GM12801 (cell line): ENCODE measurements at regions not wholly inside any gene's neighbourhood (a gene's known extent, or its start where the extent isn't known, plus 50 kb on each side); places are given as distances from the start of the nearest gene placed in this dataset.

Source experiments
- TF ChIP-seq, protein P1 (sequence below): IDR thresholded peaks from one replicate; pipeline ENCODE4 v1.5.1; 2011; ENCODE audit warnings: control low read depth; ENCODE audit not compliant: insufficient read length; ENCODE audit errors: extremely low read depth

DNA sequence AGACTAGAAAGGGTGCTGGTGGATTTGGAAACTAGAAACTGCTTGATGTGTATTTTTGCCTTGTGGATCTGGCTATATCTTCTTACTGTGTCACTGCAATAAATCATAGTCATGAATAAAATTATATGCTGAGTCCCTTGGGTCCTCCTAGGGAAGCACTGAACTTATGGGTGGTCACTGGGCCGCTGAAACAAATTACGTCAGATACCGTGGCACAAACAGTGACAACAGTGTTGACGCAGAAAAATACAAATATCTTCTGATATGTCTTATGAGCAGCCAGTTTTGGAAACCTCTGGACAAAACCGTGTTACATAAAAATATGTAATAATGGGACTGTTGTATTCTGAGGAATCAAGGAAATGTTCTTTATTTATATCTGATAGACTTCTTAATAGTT, 260.1 kb upstream of the SORCS1 start:
- TF ChIP-seq, protein P1, sequence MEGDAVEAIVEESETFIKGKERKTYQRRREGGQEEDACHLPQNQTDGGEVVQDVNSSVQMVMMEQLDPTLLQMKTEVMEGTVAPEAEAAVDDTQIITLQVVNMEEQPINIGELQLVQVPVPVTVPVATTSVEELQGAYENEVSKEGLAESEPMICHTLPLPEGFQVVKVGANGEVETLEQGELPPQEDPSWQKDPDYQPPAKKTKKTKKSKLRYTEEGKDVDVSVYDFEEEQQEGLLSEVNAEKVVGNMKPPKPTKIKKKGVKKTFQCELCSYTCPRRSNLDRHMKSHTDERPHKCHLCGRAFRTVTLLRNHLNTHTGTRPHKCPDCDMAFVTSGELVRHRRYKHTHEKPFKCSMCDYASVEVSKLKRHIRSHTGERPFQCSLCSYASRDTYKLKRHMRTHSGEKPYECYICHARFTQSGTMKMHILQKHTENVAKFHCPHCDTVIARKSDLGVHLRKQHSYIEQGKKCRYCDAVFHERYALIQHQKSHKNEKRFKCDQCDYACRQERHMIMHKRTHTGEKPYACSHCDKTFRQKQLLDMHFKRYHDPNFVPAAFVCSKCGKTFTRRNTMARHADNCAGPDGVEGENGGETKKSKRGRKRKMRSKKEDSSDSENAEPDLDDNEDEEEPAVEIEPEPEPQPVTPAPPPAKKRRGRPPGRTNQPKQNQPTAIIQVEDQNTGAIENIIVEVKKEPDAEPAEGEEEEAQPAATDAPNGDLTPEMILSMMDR = no peak

DNA sequence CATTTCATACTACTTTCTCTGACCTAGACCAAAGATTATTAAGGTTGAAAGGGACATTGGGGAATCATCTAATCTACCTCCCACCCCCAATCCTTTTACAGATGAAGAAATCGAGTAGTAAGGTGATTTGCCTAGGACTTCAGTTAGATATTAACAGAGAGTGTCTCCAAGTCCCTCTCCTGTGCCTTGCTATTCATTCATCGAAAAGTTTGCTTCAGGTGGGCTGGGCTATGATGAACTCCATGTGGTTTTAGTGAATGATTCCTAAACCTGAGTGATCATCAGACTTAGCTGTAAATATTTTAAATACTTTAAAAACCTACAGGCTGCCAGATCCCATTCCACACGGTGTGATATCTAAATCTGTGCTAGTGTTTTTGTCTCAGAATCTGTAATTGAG, 259.4 kb upstream of the SORCS1 start:
- TF ChIP-seq, protein P1 = no peak

- TF ChIP-seq, protein P1 = no peak
These were observed 258.2 kb upstream of the SORCS1 start for GRCh38 chr10:107422681-107423080.

DNA sequence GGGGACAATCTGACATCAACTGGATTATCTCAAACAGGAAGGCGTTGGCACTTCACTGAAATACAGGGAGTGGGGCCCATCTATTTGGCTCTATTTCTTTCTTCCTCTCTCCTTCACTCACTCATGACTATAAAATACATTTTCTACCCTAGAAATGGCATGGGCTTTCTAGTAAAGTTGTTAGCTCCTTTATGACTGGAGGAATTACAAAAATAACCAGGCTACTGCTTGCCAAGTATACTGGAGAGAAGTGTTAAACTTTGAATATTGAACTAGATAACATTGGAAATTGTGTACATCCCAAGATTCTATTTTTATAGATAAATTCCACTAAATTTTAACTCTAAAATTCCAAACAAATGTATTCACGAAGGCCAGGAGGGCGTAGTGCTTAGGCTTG, 255.7 kb upstream of the SORCS1 start:
- TF ChIP-seq, protein P1 = no peak

DNA sequence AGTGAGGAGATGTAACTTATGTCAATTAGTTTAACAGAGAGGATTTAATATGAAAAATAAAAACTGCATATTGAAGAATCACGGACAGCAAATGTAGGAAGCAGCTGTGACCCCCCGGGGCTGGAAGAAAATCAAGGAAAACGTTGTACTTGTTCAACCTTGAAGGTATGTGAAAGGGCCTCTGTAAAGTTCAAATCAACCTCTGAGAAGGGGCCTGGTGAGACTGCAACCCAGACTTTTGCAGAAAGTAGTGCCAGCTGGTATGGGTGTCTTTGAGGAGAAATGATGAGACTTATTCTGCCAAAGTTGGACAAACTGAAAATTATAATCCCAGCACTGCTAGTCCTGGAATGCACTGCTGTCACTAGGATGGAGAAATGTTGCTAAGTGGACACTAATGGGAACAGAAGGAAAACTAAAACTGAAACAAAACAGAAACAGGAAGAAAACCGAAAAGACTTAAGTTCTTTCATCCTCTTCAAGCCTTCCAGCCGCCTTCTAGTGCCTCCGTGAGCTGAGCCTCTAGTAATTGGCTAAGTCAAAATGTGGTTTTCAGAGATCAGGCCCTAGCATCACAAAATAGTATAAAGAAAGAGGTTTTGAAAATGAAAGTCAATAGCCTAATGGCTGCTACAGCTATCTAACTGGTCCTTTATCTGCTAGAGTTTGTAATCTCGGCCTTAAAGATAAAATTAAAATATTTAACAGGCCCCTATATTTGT, 253.7 kb upstream of the SORCS1 start:
- TF ChIP-seq, protein P1 = no peak

DNA sequence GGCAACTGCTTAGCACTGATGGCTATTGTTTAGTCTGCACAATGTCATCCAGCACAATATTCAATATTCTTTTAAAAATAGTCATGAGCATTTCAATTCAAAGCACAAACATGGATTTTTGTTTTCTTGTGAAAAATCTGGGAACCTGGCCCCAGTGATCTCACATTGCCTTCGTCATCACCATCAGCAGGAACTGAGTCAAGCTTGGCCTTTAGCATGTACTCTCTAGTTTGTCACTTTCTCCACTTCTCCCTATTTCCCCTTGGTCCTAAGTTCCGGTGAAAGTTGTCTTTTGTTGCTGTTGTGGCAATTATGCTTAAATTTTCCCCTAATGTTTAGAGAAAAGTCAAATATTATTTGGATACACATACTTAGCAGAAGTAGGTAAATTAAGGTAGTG, 252.9 kb upstream of the SORCS1 start:
- TF ChIP-seq, protein P1 = no peak

DNA sequence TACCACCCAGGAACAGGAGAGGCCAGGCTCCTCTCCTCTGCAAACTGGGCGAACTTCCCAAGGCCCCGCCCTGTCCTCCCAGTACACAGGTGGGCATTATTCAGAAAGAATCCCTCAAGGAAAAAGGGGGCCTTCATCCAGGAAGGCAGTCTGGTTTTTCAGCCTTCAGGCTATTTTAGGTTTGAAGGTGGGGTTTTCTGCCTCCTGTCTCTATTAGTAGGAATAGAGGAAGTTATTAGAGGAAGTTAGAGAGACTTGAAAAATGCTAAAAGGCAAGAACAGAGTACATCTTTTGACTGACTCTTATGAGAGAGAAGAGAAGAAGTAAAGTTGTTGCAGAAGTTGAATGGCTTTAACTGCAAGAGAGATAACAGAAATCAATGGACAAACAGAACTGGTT, 250.9 kb upstream of the SORCS1 start:
- TF ChIP-seq, protein P1 = no peak
